SK-N-MC (cell line): ENCODE measurements at regions not wholly inside any gene's neighbourhood (a gene's known extent, or its start where the extent isn't known, plus 50 kb on each side); places are given as distances from the start of the nearest gene placed in this dataset.

Source experiments
- EZH2 ChIP-seq: fragments of 200-600 bp; sonication (generic); IDR thresholded peaks from one replicate; pipeline ENCODE4 v1.6.1; 2017; ENCODE audit warnings: antibody characterized with exemption
- POLR2AphosphoS5 ChIP-seq: IDR thresholded peaks from 2 replicates; pipeline ENCODE4 v1.6.1; 2012; ENCODE audit warnings: mild to moderate bottlenecking, low read depth, low read length, borderline replicate concordance

DNA sequence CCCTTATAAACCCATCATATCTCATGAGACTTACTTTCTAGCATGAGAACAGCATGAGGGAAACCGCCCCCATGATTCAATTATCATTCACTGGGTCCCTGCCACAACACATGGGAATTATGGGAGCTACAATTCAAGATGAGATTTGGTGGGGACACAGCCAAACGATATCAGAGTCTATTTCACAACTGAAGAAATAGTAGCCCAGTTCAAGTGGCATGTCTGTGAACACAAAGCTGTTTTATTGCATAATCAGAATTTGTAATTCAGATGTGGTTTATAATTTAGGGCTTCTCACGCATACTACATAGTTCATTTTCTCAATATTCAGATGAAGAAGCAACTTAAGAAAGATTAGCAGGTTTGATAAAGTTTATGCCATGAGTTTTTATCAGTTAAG is 1188.0 kb upstream of the ALCAM start:
- TF ChIP-seq EZH2 (no peak), POLR2AphosphoS5 (no peak; the same call in 1 of the 2 replicates)
